ENCODE measurements at regions not wholly inside any gene's neighbourhood (a gene's known extent, or its start where the extent isn't known, plus 50 kb on each side); places are given as distances from the start of the nearest gene placed in this dataset.

DNA sequence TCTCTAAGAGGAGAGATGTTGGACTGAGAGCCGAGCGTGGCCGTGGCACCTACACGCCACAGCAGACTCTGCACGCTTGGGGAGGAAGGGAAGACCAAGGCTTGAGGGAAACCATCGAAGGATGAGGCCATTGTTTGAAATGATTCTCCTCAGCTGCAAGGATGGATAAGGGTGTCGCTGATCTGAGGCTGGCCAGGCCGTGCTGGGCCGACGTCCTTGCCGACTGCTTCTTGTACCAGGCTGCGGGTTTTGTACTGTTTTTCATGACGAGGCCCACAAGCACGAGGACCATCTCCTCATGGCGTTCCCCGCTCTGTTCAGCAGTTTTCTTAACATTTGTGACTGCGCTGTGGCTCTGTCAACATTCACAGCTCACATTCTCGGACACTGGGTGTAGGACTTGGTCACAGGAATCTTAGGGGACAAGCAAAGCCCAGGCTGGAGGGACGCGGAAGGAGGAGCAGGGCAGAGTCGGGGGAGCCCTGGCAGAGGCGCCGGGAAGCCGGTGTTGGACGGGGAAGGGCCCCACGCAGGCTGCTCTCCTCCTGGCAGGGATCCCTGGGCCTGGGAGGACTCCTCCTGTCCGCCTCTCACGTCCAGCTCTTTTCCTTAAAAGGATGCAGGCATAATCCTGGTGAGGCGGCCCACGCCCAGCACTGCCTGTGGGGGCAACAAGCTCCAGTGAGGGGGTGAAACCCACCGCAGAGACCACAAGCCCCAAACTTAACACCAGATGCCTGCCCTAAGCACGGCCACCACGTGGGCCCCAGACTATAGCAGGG, 259.0 kb upstream of the SALL3 start:
- no peak for TF ChIP-seq POLR2A (IDR thresholded peaks at IDR 0.05)
- TF ChIP-seq, protein P1, sequence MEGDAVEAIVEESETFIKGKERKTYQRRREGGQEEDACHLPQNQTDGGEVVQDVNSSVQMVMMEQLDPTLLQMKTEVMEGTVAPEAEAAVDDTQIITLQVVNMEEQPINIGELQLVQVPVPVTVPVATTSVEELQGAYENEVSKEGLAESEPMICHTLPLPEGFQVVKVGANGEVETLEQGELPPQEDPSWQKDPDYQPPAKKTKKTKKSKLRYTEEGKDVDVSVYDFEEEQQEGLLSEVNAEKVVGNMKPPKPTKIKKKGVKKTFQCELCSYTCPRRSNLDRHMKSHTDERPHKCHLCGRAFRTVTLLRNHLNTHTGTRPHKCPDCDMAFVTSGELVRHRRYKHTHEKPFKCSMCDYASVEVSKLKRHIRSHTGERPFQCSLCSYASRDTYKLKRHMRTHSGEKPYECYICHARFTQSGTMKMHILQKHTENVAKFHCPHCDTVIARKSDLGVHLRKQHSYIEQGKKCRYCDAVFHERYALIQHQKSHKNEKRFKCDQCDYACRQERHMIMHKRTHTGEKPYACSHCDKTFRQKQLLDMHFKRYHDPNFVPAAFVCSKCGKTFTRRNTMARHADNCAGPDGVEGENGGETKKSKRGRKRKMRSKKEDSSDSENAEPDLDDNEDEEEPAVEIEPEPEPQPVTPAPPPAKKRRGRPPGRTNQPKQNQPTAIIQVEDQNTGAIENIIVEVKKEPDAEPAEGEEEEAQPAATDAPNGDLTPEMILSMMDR (IDR thresholded peaks at IDR 0.05), result no peak
